Stimulated activated naive B cell treated with anti-CD40 and anti-IgM and Interleukin-4, amounts not matched to agents 10 μg/mL and 1 μg/mL and 100 μg/mL, for 72 hours (primary cell): ENCODE measurements at regions not wholly inside any gene's neighbourhood (a gene's known extent, or its start where the extent isn't known, plus 50 kb on each side); places are given as distances from the start of the nearest gene placed in this dataset.
"Not testable (repeated sequence)": the region's sequence is repeated elsewhere in the genome, so short reads cannot be mapped to it uniquely, and the experiment has no call there.

Source experiments
- ATAC-seq, 2 donors: fragments of 150-1000 bp; cut with Tn5 transposase; replicated peaks; 2 replicates each; pipeline ENCODE4 v1.10.0; 2021; ENCODE audit warnings: moderate library complexity in 1 of 2
- DNase-seq: peaks from one replicate; pipeline ENCODE4 v3.0.0; 2021
- H3K27ac Mint-ChIP-seq: one replicate; pipeline ENCODE4 v1.8.0; 2022; ENCODE audit warnings: mild to moderate bottlenecking, mixed read lengths
- H3K27me3 Mint-ChIP-seq, 2 donors: one replicate each; pipeline ENCODE4 v1.8.0; 2022; ENCODE audit warnings: mixed read lengths in 2 of 2
- H3K36me3 Mint-ChIP-seq, 2 donors: one replicate each; pipeline ENCODE4 v1.8.0; 2022; ENCODE audit warnings: mixed read lengths in 2 of 2, mild to moderate bottlenecking in 1 of 2
- H3K4me1 Mint-ChIP-seq, 2 donors: one replicate each; pipeline ENCODE4 v1.8.0; 2022; ENCODE audit warnings: mixed read lengths in 2 of 2, mild to moderate bottlenecking in 1 of 2
- H3K4me3 Mint-ChIP-seq, 2 donors: one replicate each; pipeline ENCODE4 v1.8.0; 2022; ENCODE audit warnings: mild to moderate bottlenecking in 2 of 2, mixed read lengths in 2 of 2, moderate library complexity in 1 of 2
- H3K9me3 Mint-ChIP-seq, 2 donors: one replicate each; pipeline ENCODE4 v1.8.0; 2022; ENCODE audit warnings: mixed read lengths in 2 of 2, mild to moderate bottlenecking in 1 of 2

- not testable (repeated sequence) for H3K27me3 Mint-ChIP-seq, DNase-seq, H3K27ac Mint-ChIP-seq, H3K4me1 Mint-ChIP-seq, H3K9me3 Mint-ChIP-seq, ATAC-seq, H3K36me3 Mint-ChIP-seq, H3K4me3 Mint-ChIP-seq
Measured at GRCh38 chr1:234784108-234784507, 174.1 kb upstream of the IRF2BP2 start.

- no peaks in the 10 kb centered on the region for H3K9me3 Mint-ChIP-seq
- H3K27me3 Mint-ChIP-seq, result no peaks in the 10 kb centered on the region
- H3K27ac Mint-ChIP-seq, result no peak overlapping the region
- no peak overlapping the region for H3K4me3 Mint-ChIP-seq
- H3K4me1 Mint-ChIP-seq, result no peaks in the 10 kb centered on the region
- ATAC-seq (no peak), DNase-seq (no peak)
- no peaks in the 10 kb centered on the region for H3K36me3 Mint-ChIP-seq
Measured at GRCh38 chr1:234782791-234783190, 172.8 kb upstream of the IRF2BP2 start.

- no peaks in the 10 kb centered on the region for H3K4me1 Mint-ChIP-seq
- DNase-seq (no peak), ATAC-seq (no peak)
- H3K27ac Mint-ChIP-seq, result no peak overlapping the region
- no peaks in the 10 kb centered on the region for H3K9me3 Mint-ChIP-seq
- H3K4me3 Mint-ChIP-seq, result no peak overlapping the region
- no peaks in the 10 kb centered on the region for H3K27me3 Mint-ChIP-seq
- H3K36me3 Mint-ChIP-seq, result no peaks in the 10 kb centered on the region
Measured at GRCh38 chr1:234782105-234782751, 172.2 kb upstream of the IRF2BP2 start.

- Mint-ChIP-seq H3K4me1 (no peaks in the 10 kb centered on the region), H3K4me3 (no peak overlapping the region), H3K27me3 (no peaks in the 10 kb centered on the region), H3K36me3 (no peaks in the 10 kb centered on the region), H3K9me3 (no peaks in the 10 kb centered on the region), H3K27ac (no peak overlapping the region)
- DNase-seq (peak; percentile 69), ATAC-seq (peak; percentile 91 to 95)
Measured at GRCh38 chr1:234781241-234782065, 171.5 kb upstream of the IRF2BP2 start.

GRCh38 chr1:234780531-234781162 lies 170.7 kb upstream of the IRF2BP2 start:
- DNase-seq (no peak), ATAC-seq (no peak)
- Mint-ChIP-seq H3K4me1 (peaks cover 0 to under 1% of the 10 kb centered on the region in 2 donors), H3K9me3 (no peaks in the 10 kb centered on the region), H3K36me3 (peaks cover 0 to 1% of the 10 kb centered on the region in 2 donors), H3K4me3 (no peak overlapping the region), H3K27me3 (no peaks in the 10 kb centered on the region), H3K27ac (no peak overlapping the region)

- Mint-ChIP-seq H3K9me3 (no peaks in the 10 kb centered on the region), H3K27ac (no peak overlapping the region), H3K36me3 (peaks cover 0 to 1% of the 10 kb centered on the region in 2 donors), H3K4me3 (no peak overlapping the region), H3K4me1 (peaks cover under 1 to 6% of the 10 kb centered on the region in 2 donors), H3K27me3 (no peaks in the 10 kb centered on the region)
- ATAC-seq, result no peak
- no peak for DNase-seq
Measured at GRCh38 chr1:234780112-234780511, 170.1 kb upstream of the IRF2BP2 start.

GRCh38 chr1:234779600-234779999 lies 169.6 kb upstream of the IRF2BP2 start:
- not testable (repeated sequence) for H3K27me3 Mint-ChIP-seq, ATAC-seq, DNase-seq

GRCh38 chr1:234779160-234779538 lies 169.2 kb upstream of the IRF2BP2 start:
- DNase-seq (no peak), ATAC-seq (no peak)
- H3K36me3 Mint-ChIP-seq, result peaks cover 0 to 1% of the 10 kb centered on the region in 2 donors
- H3K4me1 Mint-ChIP-seq, result peaks cover 3 to 12% of the 10 kb centered on the region in 2 donors
- no peak overlapping the region for H3K27ac Mint-ChIP-seq
- H3K27me3 Mint-ChIP-seq, result no peaks in the 10 kb centered on the region
- H3K9me3 Mint-ChIP-seq, result peaks cover 0 to 1% of the 10 kb centered on the region in 2 donors
- H3K4me3 Mint-ChIP-seq, result no peak overlapping the region

More at GRCh38 chr1:234779600-234779999, 169.6 kb upstream of the IRF2BP2 start:
- peaks cover 3 to 11% of the 10 kb centered on the region in 2 donors for H3K4me1 Mint-ChIP-seq
- H3K36me3 Mint-ChIP-seq, H3K27ac Mint-ChIP-seq, H3K9me3 Mint-ChIP-seq, H3K4me3 Mint-ChIP-seq: not testable (repeated sequence)

- peaks cover 0 to 1% of the 10 kb centered on the region in 2 donors for H3K9me3 Mint-ChIP-seq
- peaks cover 3 to 12% of the 10 kb centered on the region in 2 donors for H3K4me1 Mint-ChIP-seq
- H3K4me3 Mint-ChIP-seq, result no peak overlapping the region
- peaks cover 0 to 1% of the 10 kb centered on the region in 2 donors for H3K36me3 Mint-ChIP-seq
- ATAC-seq (no peak), DNase-seq (no peak)
- H3K27ac Mint-ChIP-seq, result no peak overlapping the region
- no peaks in the 10 kb centered on the region for H3K27me3 Mint-ChIP-seq
Measured at GRCh38 chr1:234778221-234779159, 168.5 kb upstream of the IRF2BP2 start.

GRCh38 chr1:234777856-234778220 lies 167.9 kb upstream of the IRF2BP2 start:
- no peak for ATAC-seq
- Mint-ChIP-seq H3K9me3 (peaks cover 0 to 1% of the 10 kb centered on the region in 2 donors), H3K4me3 (no peak overlapping the region), H3K4me1 (peaks cover 4 to 16% of the 10 kb centered on the region in 2 donors), H3K27me3 (no peaks in the 10 kb centered on the region), H3K27ac (no peak overlapping the region), H3K36me3 (peaks cover 3% of the 10 kb centered on the region in 2 donors)
- no peak for DNase-seq

- Mint-ChIP-seq H3K9me3 (peaks cover 0 to 1% of the 10 kb centered on the region in 2 donors), H3K36me3 (peaks cover 3 to 4% of the 10 kb centered on the region in 2 donors), H3K4me3 (no peak overlapping the region), H3K27ac (no peak overlapping the region), H3K27me3 (no peaks in the 10 kb centered on the region), H3K4me1 (peaks cover 6 to 22% of the 10 kb centered on the region in 2 donors)
- DNase-seq, result no peak
- no peak for ATAC-seq
Measured at GRCh38 chr1:234776876-234777855, 167.2 kb upstream of the IRF2BP2 start.

GRCh38 chr1:234776256-234776875 lies 166.4 kb upstream of the IRF2BP2 start:
- H3K36me3 Mint-ChIP-seq, result peaks cover 3 to 4% of the 10 kb centered on the region in 2 donors
- no peak for ATAC-seq
- no peaks in the 10 kb centered on the region for H3K27me3 Mint-ChIP-seq
- no peak for DNase-seq
- H3K27ac Mint-ChIP-seq, result no peak overlapping the region
- H3K4me3 Mint-ChIP-seq, result no peak overlapping the region
- peaks cover 12 to 30% of the 10 kb centered on the region in 2 donors for H3K4me1 Mint-ChIP-seq
- peaks cover 0 to 1% of the 10 kb centered on the region in 2 donors for H3K9me3 Mint-ChIP-seq
